A673 (cell line): ENCODE measurements at regions not wholly inside any gene's neighbourhood (a gene's known extent, or its start where the extent isn't known, plus 50 kb on each side); places are given as distances from the start of the nearest gene placed in this dataset.
"Not testable (repeated sequence)": the region's sequence is repeated elsewhere in the genome, so short reads cannot be mapped to it uniquely, and the experiment has no call there.

Source experiments
- BruUV-seq: library from RNA; stranded (reverse); fragments of 400-500 nt; replicated peaks from 2 replicates; lab custom pipeline; 2021; lab: Mats Ljungman, UMichigan
- CTCF ChIA-PET: fragments of 300-600 bp; sonication (Branson Sonifier 250); formaldehyde crosslinking; loops from one replicate; lab custom pipeline; 2022; ENCODE audit warnings: antibody characterized with exemption; lab: Charles Lee
- POLR2A ChIA-PET: fragments of 300-600 bp; sonication (Branson Sonifier 250); formaldehyde crosslinking; loops from one replicate; lab custom pipeline; 2022; ENCODE audit warnings: antibody characterized with exemption; ENCODE audit not compliant: low non-redundant PET; lab: Charles Lee
- DNase-seq: peaks from one replicate; pipeline ENCODE4 v3.0.0-alpha.2; 2015; ENCODE audit warnings: low spot score
- H3K27ac ChIP-seq: fragments of 200-600 bp; sonication (generic); 2 replicates; pipeline ENCODE4 v1.5.1; 2016; ENCODE audit warnings: mixed run types, low read depth, mild to moderate bottlenecking, mixed read lengths, antibody characterized with exemption, low read length; ENCODE audit not compliant: poor library complexity, severe bottlenecking
- H3K27me3 ChIP-seq: fragments of 200-600 bp; sonication (generic); replicated peaks from 2 replicates; pipeline ENCODE4 v1.6.1; 2017; ENCODE audit warnings: mixed run types, low read depth, mild to moderate bottlenecking, mixed read lengths, antibody characterized with exemption, low read length; ENCODE audit not compliant: insufficient read depth, poor library complexity
- H3K36me3 ChIP-seq: fragments of 200-600 bp; sonication (generic); 2 replicates; pipeline ENCODE4 v1.6.1; 2016; ENCODE audit warnings: mixed run types, mild to moderate bottlenecking, mixed read lengths, antibody characterized with exemption, low read length; ENCODE audit not compliant: insufficient read depth, poor library complexity, severe bottlenecking
- H3K4me1 ChIP-seq: fragments of 200-600 bp; sonication (generic); 2 replicates; pipeline ENCODE4 v1.6.1; 2017; ENCODE audit warnings: mixed run types, mild to moderate bottlenecking, mixed read lengths, antibody characterized with exemption, low read length; ENCODE audit not compliant: insufficient read depth, poor library complexity, severe bottlenecking
- H3K4me3 ChIP-seq: fragments of 200-600 bp; sonication (generic); 2 replicates; pipeline ENCODE4 v1.5.1; 2016; ENCODE audit warnings: low read depth, mixed run types, mild to moderate bottlenecking, mixed read lengths, low read length; ENCODE audit not compliant: poor library complexity, severe bottlenecking
- H3K9me3 ChIP-seq: fragments of 200-600 bp; sonication (generic); 2 replicates; pipeline ENCODE4 v1.6.1; 2016; ENCODE audit warnings: mixed run types, low read depth, mild to moderate bottlenecking, mixed read lengths, antibody characterized with exemption, low read length; ENCODE audit not compliant: poor library complexity, severe bottlenecking
- CTCF ChIP-seq: fragments of 300-800, 200-600 bp; sonication (generic); conservative IDR thresholded peaks from 2 replicates; pipeline ENCODE4 v1.5.1; 2017; ENCODE audit warnings: low read depth, mild to moderate bottlenecking, antibody characterized with exemption, low read length, moderate library complexity, mixed read lengths
- EZH2 ChIP-seq: fragments of 200-600 bp; sonication (generic); IDR thresholded peaks from 2 replicates; pipeline ENCODE4 v1.6.1; 2017; ENCODE audit warnings: borderline replicate concordance, low read depth, mild to moderate bottlenecking, mixed read lengths, antibody characterized with exemption, low read length; ENCODE audit not compliant: poor library complexity, severe bottlenecking
- intact Hi-C: fragments of 100-400 bp; cut with micrococcal nuclease; formaldehyde crosslinking; loops from one replicate; pipeline ENCODE4 v1.10.0; 2022; ENCODE audit not compliant: unreplicated experiment

GRCh38 chr13:18964942-18965341 is 216.7 kb downstream of the TUBA3C start:
- Histone ChIP-seq H3K36me3 (no peaks in the 10 kb centered on the region), H3K27me3 (no peaks in the 10 kb centered on the region), H3K4me3 (no peak overlapping the region), H3K4me1 (no peaks in the 10 kb centered on the region), H3K9me3 (no peaks in the 10 kb centered on the region), H3K27ac (no peak overlapping the region)
- CTCF ChIA-PET: no interaction called here
- no peak for TF ChIP-seq CTCF
- TF ChIP-seq EZH2: no peak
- intact Hi-C loops: no loop called here
- POLR2A ChIA-PET: no interaction called here
- no peak for DNase-seq
- BruUV-seq: no TSS peak

GRCh38 chr13:18963684-18964083 is 217.9 kb downstream of the TUBA3C start:
- POLR2A ChIA-PET: interaction anchor here (0.6 kb wide), 1 partner anchor 15 kb away, joined by 3 read pairs; no protein-coding TSS in a partner anchor
- H3K9me3 ChIP-seq, BruUV-seq, H3K36me3 ChIP-seq, DNase-seq, H3K27ac ChIP-seq, intact Hi-C loops, H3K4me3 ChIP-seq, H3K27me3 ChIP-seq, H3K4me1 ChIP-seq, CTCF ChIA-PET: not testable (repeated sequence)

- Histone ChIP-seq H3K9me3 (peaks cover 8% of the 10 kb centered on the region), H3K27ac (no peak overlapping the region), H3K36me3 (no peaks in the 10 kb centered on the region), H3K4me3 (no peak overlapping the region), H3K4me1 (no peaks in the 10 kb centered on the region), H3K27me3 (no peaks in the 10 kb centered on the region)
- no peak for DNase-seq
- no TSS peak for BruUV-seq
- intact Hi-C loops: no loop called here
- no peak for TF ChIP-seq EZH2
- TF ChIP-seq CTCF: no peak
- ChIA-PET POLR2A (no interaction called here), CTCF (no interaction called here)
Observed at GRCh38 chr13:18962168-18962734, 219.4 kb downstream of the TUBA3C start.
